WTC11 (cell line): ENCODE measurements at regions not wholly inside any gene's neighbourhood (a gene's known extent, or its start where the extent isn't known, plus 50 kb on each side); places are given as distances from the start of the nearest gene placed in this dataset.

Experiments
- ATAC-seq: fragments of 200-7000 bp; cut with Tn5 transposase; 2 replicates; pipeline ENCODE4 v1.10.0; 2021; ENCODE audit warnings: mild to moderate bottlenecking, moderate library complexity
- CTCF ChIA-PET: fragments of 300-600 bp; sonication (Branson Sonifier 250); formaldehyde crosslinking; loops from one replicate; lab custom pipeline; 2021; ENCODE audit warnings: antibody characterized with exemption; lab: Charles Lee
- POLR2A ChIA-PET: fragments of 350-600 bp; sonication (Branson Sonifier 250); formaldehyde crosslinking; loops from one replicate; lab custom pipeline; 2021; ENCODE audit warnings: antibody characterized with exemption; lab: Charles Lee
- DNase-seq: peaks from one replicate; pipeline ENCODE4 v3.0.0; 2021; ENCODE audit warnings: low spot score
- H3K27ac Mint-ChIP-seq: 2 replicates; pipeline ENCODE4 v1.8.0; 2021; ENCODE audit warnings: mixed read lengths
- H3K27me3 Mint-ChIP-seq: 2 replicates; pipeline ENCODE4 v1.8.0; 2021; ENCODE audit warnings: low read depth, mild to moderate bottlenecking, moderate library complexity, mixed read lengths
- H3K36me3 Mint-ChIP-seq: 2 replicates; pipeline ENCODE4 v1.8.0; 2021; ENCODE audit warnings: mixed read lengths
- H3K4me1 Mint-ChIP-seq: 2 replicates; pipeline ENCODE4 v1.8.0; 2022; ENCODE audit warnings: mixed read lengths
- H3K4me3 Mint-ChIP-seq: 2 replicates; pipeline ENCODE4 v1.8.0; 2021; ENCODE audit warnings: mild to moderate bottlenecking, moderate library complexity, mixed read lengths
- H3K9me3 Mint-ChIP-seq: 2 replicates; pipeline ENCODE4 v1.8.0; 2021; ENCODE audit warnings: mixed read lengths
- AFF4 ChIP-seq: sonication (generic); formaldehyde crosslinking; IDR thresholded peaks from 2 replicates; pipeline ENCODE4 v1.8.1; 2023; ENCODE audit warnings: mild to moderate bottlenecking, missing genetic modification reagents, borderline replicate concordance
- CDX4 ChIP-seq: fragments of 250-450 bp; sonication (Bioruptor Pico); IDR thresholded peaks from 2 replicates; pipeline ENCODE4 v1.9.0; 2021; ENCODE audit warnings: moderate library complexity, mild to moderate bottlenecking, inconsistent platforms, borderline replicate concordance
- E2F4 ChIP-seq: sonication (generic); formaldehyde crosslinking; IDR thresholded peaks from 2 replicates; pipeline ENCODE4 v1.8.1; 2022; ENCODE audit warnings: low read depth, mild to moderate bottlenecking, moderate library complexity, missing genetic modification reagents, borderline replicate concordance
- ERG ChIP-seq: fragments of 250-450 bp; sonication (Bioruptor Pico); IDR thresholded peaks from 2 replicates; pipeline ENCODE4 v1.8.0; 2021; ENCODE audit warnings: mild to moderate bottlenecking
- ETV6 ChIP-seq: sonication (generic); formaldehyde crosslinking; IDR thresholded peaks from 2 replicates; pipeline ENCODE4 v1.8.1; 2022; ENCODE audit warnings: mild to moderate bottlenecking, missing genetic modification reagents
- FOXJ3 ChIP-seq: sonication (generic); formaldehyde crosslinking; IDR thresholded peaks from 2 replicates; pipeline ENCODE4 v1.9.0; 2021; ENCODE audit warnings: missing genetic modification reagents, mild to moderate bottlenecking, borderline replicate concordance
- FOXK1 ChIP-seq: sonication (generic); formaldehyde crosslinking; IDR thresholded peaks from 2 replicates; pipeline ENCODE4 v1.8.0; 2022; ENCODE audit warnings: mild to moderate bottlenecking, moderate library complexity, missing genetic modification reagents
- GABPB1 ChIP-seq: sonication (generic); formaldehyde crosslinking; IDR thresholded peaks from 2 replicates; pipeline ENCODE4 v1.8.1; 2023; ENCODE audit warnings: mild to moderate bottlenecking, missing genetic modification reagents
- HMGA2 ChIP-seq: fragments of 250-450 bp; sonication (Bioruptor Pico); IDR thresholded peaks from 2 replicates; pipeline ENCODE4 v1.4.0; 2021; ENCODE audit warnings: mild to moderate bottlenecking, moderate library complexity
- IRF2 ChIP-seq: sonication (generic); formaldehyde crosslinking; IDR thresholded peaks from 2 replicates; pipeline ENCODE4 v1.8.0; 2022; ENCODE audit warnings: low read depth, missing genetic modification reagents, borderline replicate concordance
- JUN ChIP-seq: sonication (generic); formaldehyde crosslinking; IDR thresholded peaks from 2 replicates; pipeline ENCODE4 v1.8.0; 2023; ENCODE audit warnings: mild to moderate bottlenecking, missing genetic modification reagents
- MXD4 ChIP-seq: fragments of 250-450 bp; sonication (Bioruptor Pico); IDR thresholded peaks from 2 replicates; pipeline ENCODE4 v1.8.0; 2021; ENCODE audit warnings: mild to moderate bottlenecking, moderate library complexity, borderline replicate concordance
- NR3C1 ChIP-seq: sonication (generic); formaldehyde crosslinking; conservative IDR thresholded peaks from 2 replicates; pipeline ENCODE4 v1.8.1; 2023; ENCODE audit warnings: low read depth, mild to moderate bottlenecking, missing genetic modification reagents
- OVOL2 ChIP-seq: fragments of 250-450 bp; sonication (Bioruptor Pico); IDR thresholded peaks from 2 replicates; pipeline ENCODE4 v1.9.0; 2021; ENCODE audit warnings: mild to moderate bottlenecking, borderline replicate concordance
- SMAD4 ChIP-seq: sonication (generic); formaldehyde crosslinking; IDR thresholded peaks from 2 replicates; pipeline ENCODE4 v1.8.0; 2022; ENCODE audit warnings: mild to moderate bottlenecking, missing genetic modification reagents
- SOX15 ChIP-seq: fragments of 250-450 bp; sonication (Bioruptor Pico); IDR thresholded peaks from 2 replicates; pipeline ENCODE4 v1.9.0; 2021; ENCODE audit warnings: mild to moderate bottlenecking
- ZBTB21 ChIP-seq: sonication (generic); formaldehyde crosslinking; IDR thresholded peaks from 2 replicates; pipeline ENCODE4 v1.8.1; 2023; ENCODE audit warnings: mild to moderate bottlenecking, missing genetic modification reagents, borderline replicate concordance
- ZNF232 ChIP-seq: sonication (generic); formaldehyde crosslinking; IDR thresholded peaks from 2 replicates; pipeline ENCODE4 v1.8.0; 2022; ENCODE audit warnings: mild to moderate bottlenecking, missing genetic modification reagents
- ZNF512 ChIP-seq: sonication (generic); formaldehyde crosslinking; IDR thresholded peaks from 2 replicates; pipeline ENCODE4 v1.8.1; 2022; ENCODE audit warnings: missing genetic modification reagents, borderline replicate concordance
- TF ChIP-seq, protein P1 (sequence below): sonication (generic); formaldehyde crosslinking; IDR thresholded peaks from 2 replicates; pipeline ENCODE4 v1.8.1; 2022; ENCODE audit warnings: mild to moderate bottlenecking, missing genetic modification reagents, moderate library complexity, borderline replicate concordance
- TF ChIP-seq, protein P2 (sequence below): sonication (generic); formaldehyde crosslinking; conservative IDR thresholded peaks from 2 replicates; pipeline ENCODE4 v1.8.1; 2023; ENCODE audit warnings: mild to moderate bottlenecking, low read depth, missing genetic modification reagents, moderate library complexity

DNA sequence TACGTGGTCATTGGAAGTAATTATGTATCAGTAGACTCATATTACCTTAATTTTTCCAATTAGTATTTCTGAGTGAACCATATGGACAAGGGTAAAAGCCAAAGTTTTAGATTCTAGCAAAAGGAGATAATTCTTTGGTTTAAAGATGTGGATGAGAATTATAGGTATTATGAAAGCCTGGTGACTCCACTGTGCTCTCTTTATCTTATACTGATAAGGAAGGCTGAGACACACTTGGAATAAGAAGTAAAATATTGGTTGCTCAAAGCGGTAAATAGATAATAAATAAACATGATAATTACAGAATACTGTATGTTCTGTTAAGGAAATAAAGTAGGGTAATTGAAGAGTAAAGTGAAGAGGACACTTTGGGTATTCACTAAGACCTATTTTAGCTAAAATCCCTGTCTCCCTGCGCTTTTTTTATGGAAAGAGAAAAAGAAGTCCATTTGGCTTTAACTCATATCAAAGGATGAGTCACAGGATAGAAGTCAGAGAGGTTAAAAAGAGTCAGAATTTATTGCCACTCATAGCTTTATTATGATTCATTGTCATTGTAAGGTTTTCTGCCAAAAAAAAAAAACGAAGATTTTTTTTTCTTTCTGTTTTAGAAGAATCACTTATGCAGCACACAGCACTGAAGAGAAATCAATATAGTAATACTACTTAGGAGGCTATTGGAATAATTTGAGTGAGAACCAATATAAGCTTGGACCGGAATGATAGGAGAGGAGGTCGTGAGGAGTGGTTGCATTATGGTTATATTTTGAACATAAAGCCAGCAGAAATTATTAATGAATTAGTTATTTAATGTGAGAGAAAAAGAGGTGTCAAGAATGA lies 2463.1 kb downstream of the ARAP2 start:
- H3K27me3 Mint-ChIP-seq: no peaks in the 10 kb centered on the region
- CTCF ChIA-PET: no interaction called here
- POLR2A ChIA-PET: no interaction called here
- no peaks in the 10 kb centered on the region for H3K36me3 Mint-ChIP-seq
- H3K9me3 Mint-ChIP-seq: no peaks in the 10 kb centered on the region
- no peak overlapping the region for H3K27ac Mint-ChIP-seq
- ATAC-seq (no peak), DNase-seq (no peak)
- no peak overlapping the region for H3K4me3 Mint-ChIP-seq
- H3K4me1 Mint-ChIP-seq: no peaks in the 10 kb centered on the region
- no peak for TF ChIP-seq ZBTB21 (CRISPR knock-in tag)
- no peak for TF ChIP-seq SMAD4 (CRISPR knock-in tag)
- TF ChIP-seq, protein P1, sequence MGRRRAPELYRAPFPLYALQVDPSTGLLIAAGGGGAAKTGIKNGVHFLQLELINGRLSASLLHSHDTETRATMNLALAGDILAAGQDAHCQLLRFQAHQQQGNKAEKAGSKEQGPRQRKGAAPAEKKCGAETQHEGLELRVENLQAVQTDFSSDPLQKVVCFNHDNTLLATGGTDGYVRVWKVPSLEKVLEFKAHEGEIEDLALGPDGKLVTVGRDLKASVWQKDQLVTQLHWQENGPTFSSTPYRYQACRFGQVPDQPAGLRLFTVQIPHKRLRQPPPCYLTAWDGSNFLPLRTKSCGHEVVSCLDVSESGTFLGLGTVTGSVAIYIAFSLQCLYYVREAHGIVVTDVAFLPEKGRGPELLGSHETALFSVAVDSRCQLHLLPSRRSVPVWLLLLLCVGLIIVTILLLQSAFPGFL (CRISPR knock-in tag): no peak
- TF ChIP-seq, protein P2, sequence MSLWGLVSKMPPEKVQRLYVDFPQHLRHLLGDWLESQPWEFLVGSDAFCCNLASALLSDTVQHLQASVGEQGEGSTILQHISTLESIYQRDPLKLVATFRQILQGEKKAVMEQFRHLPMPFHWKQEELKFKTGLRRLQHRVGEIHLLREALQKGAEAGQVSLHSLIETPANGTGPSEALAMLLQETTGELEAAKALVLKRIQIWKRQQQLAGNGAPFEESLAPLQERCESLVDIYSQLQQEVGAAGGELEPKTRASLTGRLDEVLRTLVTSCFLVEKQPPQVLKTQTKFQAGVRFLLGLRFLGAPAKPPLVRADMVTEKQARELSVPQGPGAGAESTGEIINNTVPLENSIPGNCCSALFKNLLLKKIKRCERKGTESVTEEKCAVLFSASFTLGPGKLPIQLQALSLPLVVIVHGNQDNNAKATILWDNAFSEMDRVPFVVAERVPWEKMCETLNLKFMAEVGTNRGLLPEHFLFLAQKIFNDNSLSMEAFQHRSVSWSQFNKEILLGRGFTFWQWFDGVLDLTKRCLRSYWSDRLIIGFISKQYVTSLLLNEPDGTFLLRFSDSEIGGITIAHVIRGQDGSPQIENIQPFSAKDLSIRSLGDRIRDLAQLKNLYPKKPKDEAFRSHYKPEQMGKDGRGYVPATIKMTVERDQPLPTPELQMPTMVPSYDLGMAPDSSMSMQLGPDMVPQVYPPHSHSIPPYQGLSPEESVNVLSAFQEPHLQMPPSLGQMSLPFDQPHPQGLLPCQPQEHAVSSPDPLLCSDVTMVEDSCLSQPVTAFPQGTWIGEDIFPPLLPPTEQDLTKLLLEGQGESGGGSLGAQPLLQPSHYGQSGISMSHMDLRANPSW (CRISPR knock-in tag): no peak
- TF ChIP-seq OVOL2: no peak
- no peak for TF ChIP-seq JUN
- TF ChIP-seq MXD4 (CRISPR knock-in tag): no peak
- TF ChIP-seq ZNF512 (CRISPR knock-in tag): no peak
- no peak for TF ChIP-seq SOX15 (CRISPR knock-in tag)
- TF ChIP-seq ETV6: no peak
- no peak for TF ChIP-seq IRF2
- no peak for TF ChIP-seq FOXK1 (CRISPR knock-in tag)
- TF ChIP-seq CDX4: no peak
- TF ChIP-seq HMGA2 (CRISPR knock-in tag): no peak
- no peak for TF ChIP-seq GABPB1
- no peak for TF ChIP-seq FOXJ3 (CRISPR knock-in tag)
- TF ChIP-seq, all 79 proteins: peak for 0

GRCh38 chr4:33785843-33786242 lies 2458.5 kb downstream of the ARAP2 start:
- Mint-ChIP-seq H3K9me3 (no peaks in the 10 kb centered on the region), H3K27ac (no peak overlapping the region), H3K27me3 (no peaks in the 10 kb centered on the region), H3K36me3 (no peaks in the 10 kb centered on the region), H3K4me3 (no peak overlapping the region), H3K4me1 (peaks cover 3% of the 10 kb centered on the region)
- no peak for ATAC-seq
- ChIA-PET CTCF (no interaction called here), POLR2A (no interaction called here)
- DNase-seq: no peak
- TF ChIP-seq ZNF512 (CRISPR knock-in tag) (no peak), ZNF232 (no peak), ERG (CRISPR knock-in tag) (no peak), NR3C1 (CRISPR knock-in tag) (no peak), AFF4 (no peak), E2F4 (CRISPR knock-in tag) (no peak)
